Type B pancreatic cell (in vitro differentiated cells): ENCODE measurements at regions not wholly inside any gene's neighbourhood (a gene's known extent, or its start where the extent isn't known, plus 50 kb on each side); places are given as distances from the start of the nearest gene placed in this dataset.

Experiments used
- DNase-seq: peaks from one replicate; pipeline ENCODE4 v3.0.0; 2021; ENCODE audit warnings: mixed read lengths; ENCODE audit not compliant: unreplicated experiment; ENCODE audit errors: extremely low spot score
- H3K27ac Mint-ChIP-seq: 2 replicates; pipeline ENCODE4 v1.8.0; 2021; ENCODE audit warnings: mild to moderate bottlenecking, mixed read lengths
- H3K27me3 Mint-ChIP-seq: 2 replicates; pipeline ENCODE4 v1.8.0; 2021; ENCODE audit warnings: mixed read lengths
- H3K36me3 Mint-ChIP-seq: 2 replicates; pipeline ENCODE4 v1.8.0; 2021; ENCODE audit warnings: mixed read lengths
- H3K4me1 Mint-ChIP-seq: one replicate; pipeline ENCODE4 v1.8.0; 2021; ENCODE audit warnings: mixed read lengths; ENCODE audit not compliant: unreplicated experiment
- H3K4me3 Mint-ChIP-seq: 2 replicates; pipeline ENCODE4 v1.8.0; 2021; ENCODE audit warnings: mild to moderate bottlenecking, mixed read lengths
- H3K9me3 Mint-ChIP-seq: 2 replicates; pipeline ENCODE4 v1.8.0; 2021; ENCODE audit warnings: mixed read lengths
- CTCF ChIP-seq: fragments of 200-600 bp; sonication (generic); conservative IDR thresholded peaks from 2 replicates; pipeline ENCODE4 v1.5.0; 2021; ENCODE audit warnings: antibody characterized with exemption, mild to moderate bottlenecking

DNA sequence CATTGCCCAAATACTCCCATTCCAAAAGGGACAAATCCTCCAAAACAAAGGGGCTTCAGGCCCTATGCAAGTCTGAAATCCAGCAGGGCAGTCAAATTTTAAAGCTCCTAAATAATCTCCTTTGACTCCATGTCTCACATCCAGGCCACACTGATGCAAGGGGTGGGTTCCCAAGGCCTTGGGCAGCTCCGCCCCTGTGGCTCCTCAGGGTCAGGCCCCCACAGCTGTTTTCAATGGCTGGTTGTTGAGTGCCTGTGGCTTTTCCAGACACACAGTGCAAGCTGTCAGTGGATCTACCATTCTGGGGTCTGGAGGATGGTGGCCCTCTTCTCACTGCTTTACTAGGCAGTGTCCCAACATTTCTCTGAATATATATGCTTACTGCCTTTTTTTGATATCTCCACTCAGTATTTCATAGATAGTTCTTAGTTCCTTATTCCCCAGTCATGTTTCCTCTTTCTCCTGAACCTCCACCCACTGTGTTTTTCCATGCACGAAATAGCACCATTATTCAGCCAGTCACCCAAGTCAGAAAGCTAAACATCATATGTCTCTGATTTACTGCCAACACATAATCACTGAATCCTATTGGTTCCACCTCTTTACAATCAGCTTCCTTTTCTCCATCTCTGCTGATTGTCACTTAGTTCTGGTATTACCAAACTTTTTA lies 172.6 kb upstream of the CACNA2D1 start:
- H3K4me1 Mint-ChIP-seq: no peaks in the 10 kb centered on the region
- no peaks in the 10 kb centered on the region for H3K9me3 Mint-ChIP-seq

GRCh38 chr7:82615527-82615926 lies 171.9 kb upstream of the CACNA2D1 start:
- no peak overlapping the region for H3K27ac Mint-ChIP-seq
- no peak for TF ChIP-seq CTCF

More for the DNA sequence above, 172.6 kb upstream of the CACNA2D1 start:
- H3K4me3 Mint-ChIP-seq: no peak overlapping the region
- no peaks in the 10 kb centered on the region for H3K36me3 Mint-ChIP-seq
- no peak for TF ChIP-seq CTCF
- no peak for DNase-seq
- no peak overlapping the region for H3K27ac Mint-ChIP-seq
- peaks cover 3% of the 10 kb centered on the region for H3K27me3 Mint-ChIP-seq

DNA sequence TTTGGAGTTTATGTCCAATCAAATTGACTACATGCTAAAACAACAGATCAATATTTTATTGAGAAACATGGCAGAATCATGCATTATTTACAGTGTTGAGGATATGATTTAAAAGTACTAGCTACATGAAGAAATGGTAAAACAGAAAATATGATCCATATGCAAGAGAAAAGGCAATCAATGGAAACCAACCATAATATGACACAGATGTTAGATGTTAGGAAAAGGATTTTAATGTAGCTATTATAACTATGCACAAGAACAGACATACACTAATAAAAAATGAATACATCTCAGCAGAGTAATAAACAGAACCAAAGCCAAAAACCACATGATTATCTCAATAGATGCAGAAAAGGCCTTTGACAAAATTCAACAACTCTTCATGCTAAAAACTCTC lies 166.2 kb upstream of the CACNA2D1 start:
- TF ChIP-seq CTCF: no peak
- Mint-ChIP-seq H3K9me3 (no peaks in the 10 kb centered on the region), H3K27me3 (no peaks in the 10 kb centered on the region), H3K27ac (no peak overlapping the region), H3K4me1 (no peaks in the 10 kb centered on the region), H3K4me3 (no peak overlapping the region), H3K36me3 (no peaks in the 10 kb centered on the region)
- DNase-seq: no peak

More at GRCh38 chr7:82615527-82615926, 171.9 kb upstream of the CACNA2D1 start:
- H3K4me3 Mint-ChIP-seq: no peak overlapping the region
- H3K4me1 Mint-ChIP-seq: no peaks in the 10 kb centered on the region
- peaks cover 3% of the 10 kb centered on the region for H3K27me3 Mint-ChIP-seq
- H3K9me3 Mint-ChIP-seq: no peaks in the 10 kb centered on the region
- DNase-seq: no peak
- H3K36me3 Mint-ChIP-seq: no peaks in the 10 kb centered on the region

- no peak overlapping the region for H3K4me3 Mint-ChIP-seq
- no peaks in the 10 kb centered on the region for H3K9me3 Mint-ChIP-seq
- TF ChIP-seq CTCF: peak; percentile 90
Measured at GRCh38 chr7:82605247-82605864, 161.8 kb upstream of the CACNA2D1 start.

GRCh38 chr7:82602066-82602465 lies 158.5 kb upstream of the CACNA2D1 start:
- peaks cover 12% of the 10 kb centered on the region for H3K4me1 Mint-ChIP-seq
- no peaks in the 10 kb centered on the region for H3K36me3 Mint-ChIP-seq
- no peak overlapping the region for H3K4me3 Mint-ChIP-seq
- no peak for DNase-seq
- no peak for TF ChIP-seq CTCF
- H3K27ac Mint-ChIP-seq: no peak overlapping the region
- peaks cover 7% of the 10 kb centered on the region for H3K27me3 Mint-ChIP-seq
- no peaks in the 10 kb centered on the region for H3K9me3 Mint-ChIP-seq

More at GRCh38 chr7:82605247-82605864, 161.8 kb upstream of the CACNA2D1 start:
- Mint-ChIP-seq H3K4me1 (peaks cover 3% of the 10 kb centered on the region), H3K36me3 (no peaks in the 10 kb centered on the region), H3K27me3 (no peaks in the 10 kb centered on the region), H3K27ac (no peak overlapping the region)
- no peak for DNase-seq
